ENCODE measurements at regions not wholly inside any gene's neighbourhood (a gene's known extent, or its start where the extent isn't known, plus 50 kb on each side); places are given as distances from the start of the nearest gene placed in this dataset.

GRCh38 chr6:21773576-21773968 is 180.0 kb downstream of the SOX4 start:
- ChIA-PET POLR2A (interaction anchor here (0.6 to 2.6 kb wide), 2 partner anchors 14 to 136 kb away, joined by 3 to 7 read pairs; no protein-coding TSS in a partner anchor), CTCF (ENCODE audit: unreplicated experiment) (no interaction called here)
- H3K27ac ChIP-seq (ENCODE audit: low read depth, low read length, poor library complexity, severe bottlenecking), result no peak overlapping the region
- H2AFZ ChIP-seq (ENCODE audit: low read length), result no peak overlapping the region
- no peaks in the 10 kb centered on the region for H3K79me2 ChIP-seq (ENCODE audit: insufficient read depth, low read depth, low read length)
- DNase-seq (ENCODE audit: low spot score), result no peak
- no peaks in the 10 kb centered on the region for H3K9me2 ChIP-seq (ENCODE audit: insufficient read depth, low read length)
- H3K9me3 ChIP-seq (ENCODE audit: low read length), result no peaks in the 10 kb centered on the region
- H3K4me2 ChIP-seq (ENCODE audit: low read length), result no peak overlapping the region
- BruUV-seq (replicated peaks), result no TSS peak
- no peak overlapping the region for H3K4me3 ChIP-seq (ENCODE audit: low read depth, low read length, poor library complexity, severe bottlenecking)
- intact Hi-C loops (cut with micrococcal nuclease; ENCODE audit: unreplicated experiment), result no loop called here
- H4K20me1 ChIP-seq (ENCODE audit: insufficient read depth, low read length), result no peaks in the 10 kb centered on the region
- no peaks in the 10 kb centered on the region for H3K4me1 ChIP-seq (ENCODE audit: insufficient read depth, low read length, poor library complexity, severe bottlenecking)
- H3K36me3 ChIP-seq (ENCODE audit: insufficient read depth, low read length), result no peaks in the 10 kb centered on the region
- TF ChIP-seq CTCF (conservative IDR thresholded peaks at IDR 0.05; ENCODE audit: low read length) (no peak), EZH2phosphoT487 (IDR thresholded peaks at IDR 0.05; ENCODE audit: borderline replicate concordance, low read depth, low read length) (no peak)

GRCh38 chr6:21777846-21778245 is 184.3 kb downstream of the SOX4 start:
- no peaks in the 10 kb centered on the region for H3K9me2 ChIP-seq (ENCODE audit: insufficient read depth, low read length)
- no peaks in the 10 kb centered on the region for H3K36me3 ChIP-seq (ENCODE audit: insufficient read depth, low read length)
- no peaks in the 10 kb centered on the region for H3K4me1 ChIP-seq (ENCODE audit: insufficient read depth, low read length, poor library complexity, severe bottlenecking)
- H3K4me3 ChIP-seq (ENCODE audit: low read depth, low read length, poor library complexity, severe bottlenecking), result no peak overlapping the region
- no peak overlapping the region for H3K4me2 ChIP-seq (ENCODE audit: low read length)
- H2AFZ ChIP-seq (ENCODE audit: low read length), result no peak overlapping the region
- ChIA-PET CTCF (ENCODE audit: unreplicated experiment) (no interaction called here), POLR2A (interaction anchor here (1.0 to 1.5 kb wide), 2 partner anchors 10 to 74 kb away, joined by 3 to 6 read pairs; no protein-coding TSS in a partner anchor)
- intact Hi-C loops (cut with micrococcal nuclease; ENCODE audit: unreplicated experiment), result no loop called here
- DNase-seq (ENCODE audit: low spot score), result no peak
- no peak overlapping the region for H3K27ac ChIP-seq (ENCODE audit: low read depth, low read length, poor library complexity, severe bottlenecking)
- H3K9me3 ChIP-seq (ENCODE audit: low read length), result no peaks in the 10 kb centered on the region
- no TSS peak for BruUV-seq (replicated peaks)
- no peaks in the 10 kb centered on the region for H3K79me2 ChIP-seq (ENCODE audit: insufficient read depth, low read depth, low read length)
- H4K20me1 ChIP-seq (ENCODE audit: insufficient read depth, low read length), result no peaks in the 10 kb centered on the region
- TF ChIP-seq CTCF (conservative IDR thresholded peaks at IDR 0.05; ENCODE audit: low read length) (no peak), EZH2phosphoT487 (IDR thresholded peaks at IDR 0.05; ENCODE audit: borderline replicate concordance, low read depth, low read length) (no peak)

GRCh38 chr6:21780141-21780540 is 186.6 kb downstream of the SOX4 start:
- no peak overlapping the region for H3K4me2 ChIP-seq (ENCODE audit: low read length)
- intact Hi-C loops (cut with micrococcal nuclease; ENCODE audit: unreplicated experiment), result no loop called here
- H3K79me2 ChIP-seq (ENCODE audit: insufficient read depth, low read depth, low read length), result no peaks in the 10 kb centered on the region
- H3K9me2 ChIP-seq (ENCODE audit: insufficient read depth, low read length), result no peaks in the 10 kb centered on the region
- H3K9me3 ChIP-seq (ENCODE audit: low read length), result no peaks in the 10 kb centered on the region
- no peaks in the 10 kb centered on the region for H3K4me1 ChIP-seq (ENCODE audit: insufficient read depth, low read length, poor library complexity, severe bottlenecking)
- H3K4me3 ChIP-seq (ENCODE audit: low read depth, low read length, poor library complexity, severe bottlenecking), result no peak overlapping the region
- TF ChIP-seq EZH2phosphoT487 (IDR thresholded peaks at IDR 0.05; ENCODE audit: borderline replicate concordance, low read depth, low read length) (no peak), CTCF (conservative IDR thresholded peaks at IDR 0.05; ENCODE audit: low read length) (no peak)
- H3K36me3 ChIP-seq (ENCODE audit: insufficient read depth, low read length), result no peaks in the 10 kb centered on the region
- BruUV-seq (replicated peaks), result no TSS peak
- H4K20me1 ChIP-seq (ENCODE audit: insufficient read depth, low read length), result no peaks in the 10 kb centered on the region
- no peak for DNase-seq (ENCODE audit: low spot score)
- H2AFZ ChIP-seq (ENCODE audit: low read length), result no peak overlapping the region
- no peak overlapping the region for H3K27ac ChIP-seq (ENCODE audit: low read depth, low read length, poor library complexity, severe bottlenecking)
- CTCF ChIA-PET (ENCODE audit: unreplicated experiment), result no interaction called here
- POLR2A ChIA-PET, result no interaction called here
